SK-MEL-5 (cell line): ENCODE measurements at regions not wholly inside any gene's neighbourhood (a gene's known extent, or its start where the extent isn't known, plus 50 kb on each side); places are given as distances from the start of the nearest gene placed in this dataset.
"Not testable (repeated sequence)": the region's sequence is repeated elsewhere in the genome, so short reads cannot be mapped to it uniquely, and the experiment has no call there.

Experiments used
- DNase-seq: peaks from one replicate; pipeline ENCODE4 v3.0.0-alpha.2; 2016; ENCODE audit warnings: low read depth, low spot score
- in situ Hi-C: cut with HindIII; loops from 2 replicates; pipeline ENCODE4 v1.10.0; 2016; ENCODE audit warnings: low sequenced_read_pairs, high pct_unique_total_duplicates, low pct_unique_long_range_greater_than_20kb

GRCh38 chr12:14191612-14192011 is 173.9 kb upstream of the ATF7IP start:
- in situ Hi-C loops: no loop called here
- DNase-seq: no peak

GRCh38 chr12:14193639-14194038 is 171.8 kb upstream of the ATF7IP start:
- no peak for DNase-seq
- in situ Hi-C loops: no loop called here

- in situ Hi-C loops: no loop called here
Observed at GRCh38 chr12:14194572-14194971, 170.9 kb upstream of the ATF7IP start.

DNA sequence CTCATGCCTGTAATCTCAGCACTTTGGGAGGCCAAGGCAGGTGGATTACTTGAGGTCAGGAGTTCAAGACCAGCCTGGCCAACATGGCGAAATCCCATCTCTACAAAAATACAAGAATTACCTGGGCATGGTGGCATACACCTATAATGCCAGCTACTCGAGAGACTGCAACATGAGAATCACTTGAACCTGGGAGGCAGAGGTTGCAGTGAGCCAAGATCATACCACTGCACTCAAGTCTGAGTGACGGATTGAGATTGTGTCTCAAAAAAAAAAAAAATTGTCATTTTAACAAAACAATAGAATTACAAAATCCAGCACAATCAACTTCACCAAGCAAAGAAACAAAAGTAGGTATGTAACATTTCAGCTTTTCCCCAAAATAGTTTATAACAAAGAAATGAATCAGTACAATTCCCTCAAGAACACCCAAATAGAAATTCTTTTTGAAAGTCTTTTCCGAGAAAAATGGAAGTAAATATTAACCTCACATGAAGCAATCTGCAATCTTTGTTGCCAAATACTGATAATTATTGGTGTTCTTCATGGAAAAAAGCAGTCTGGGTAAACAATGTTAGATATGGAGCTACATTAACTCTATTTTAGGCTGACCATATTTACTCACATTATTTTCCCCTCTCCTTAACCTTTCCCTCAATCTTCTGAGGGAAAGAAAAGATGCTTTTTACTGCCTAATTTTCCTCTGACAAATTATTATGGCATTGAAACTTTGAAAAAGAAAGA is 165.9 kb upstream of the ATF7IP start:
- in situ Hi-C loops: no loop called here
- DNase-seq: no peak

More at GRCh38 chr12:14194572-14194971, 170.9 kb upstream of the ATF7IP start:
- no peak for DNase-seq

GRCh38 chr12:14200598-14200997 is 164.9 kb upstream of the ATF7IP start:
- in situ Hi-C loops: no loop called here
- DNase-seq: no peak

GRCh38 chr12:14201291-14201690 is 164.2 kb upstream of the ATF7IP start:
- in situ Hi-C loops: no loop called here

DNA sequence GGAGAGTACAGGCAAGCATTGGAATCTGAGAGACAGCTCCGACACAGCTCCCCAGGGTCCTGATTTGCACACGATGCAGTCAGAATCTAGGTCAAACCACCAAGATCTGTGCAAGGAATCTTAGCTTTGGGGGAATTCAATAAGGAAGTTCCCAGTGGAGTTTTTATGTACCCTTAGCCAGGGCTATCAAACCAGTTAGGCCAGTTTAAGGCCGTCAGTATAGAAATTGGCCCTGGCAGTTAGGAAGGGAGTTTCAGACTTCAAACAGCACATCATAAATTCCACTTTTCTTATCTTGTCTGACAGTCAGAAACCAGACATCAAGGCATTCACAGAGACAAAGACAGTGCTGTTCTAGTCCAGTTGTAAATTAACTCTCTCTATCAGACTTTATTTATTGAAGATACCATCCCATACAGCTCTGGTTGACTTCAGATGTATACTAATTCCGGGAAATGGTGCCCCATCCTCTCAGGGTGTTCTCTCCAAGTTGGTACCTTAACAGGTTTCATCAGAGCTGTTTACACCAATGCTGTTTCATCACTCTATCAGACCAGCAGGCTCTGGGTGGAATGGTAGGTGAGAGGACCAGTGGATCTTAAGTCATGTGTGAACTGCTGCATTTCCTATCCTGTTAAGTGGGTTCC is 157.5 kb upstream of the ATF7IP start:
- in situ Hi-C loops: no loop called here

More at GRCh38 chr12:14201291-14201690, 164.2 kb upstream of the ATF7IP start:
- no peak for DNase-seq

DNA sequence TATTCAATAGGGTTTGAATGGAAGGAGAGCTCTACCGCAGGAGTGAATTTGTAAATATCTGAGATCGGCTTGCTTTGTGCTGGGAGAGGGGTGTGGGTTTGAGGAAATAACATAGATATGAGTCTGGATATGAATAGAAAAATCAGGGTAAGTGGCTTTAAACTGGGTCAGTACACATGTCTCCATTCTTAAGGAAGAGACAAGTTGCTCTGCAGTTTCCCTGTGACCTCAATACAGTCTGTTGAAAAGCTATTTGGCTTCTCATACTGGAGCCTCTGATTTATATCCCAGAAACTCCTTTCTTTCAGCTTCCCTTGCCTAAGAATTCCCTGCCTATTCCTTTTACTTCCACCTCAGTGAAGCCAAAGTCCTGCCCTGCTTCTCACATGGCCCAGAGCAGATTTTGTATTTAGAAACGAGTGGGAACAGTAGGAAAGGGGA is 153.5 kb upstream of the ATF7IP start:
- in situ Hi-C loops: no loop called here
- no peak for DNase-seq

More for the DNA sequence above, 157.5 kb upstream of the ATF7IP start:
- DNase-seq: no peak

DNA sequence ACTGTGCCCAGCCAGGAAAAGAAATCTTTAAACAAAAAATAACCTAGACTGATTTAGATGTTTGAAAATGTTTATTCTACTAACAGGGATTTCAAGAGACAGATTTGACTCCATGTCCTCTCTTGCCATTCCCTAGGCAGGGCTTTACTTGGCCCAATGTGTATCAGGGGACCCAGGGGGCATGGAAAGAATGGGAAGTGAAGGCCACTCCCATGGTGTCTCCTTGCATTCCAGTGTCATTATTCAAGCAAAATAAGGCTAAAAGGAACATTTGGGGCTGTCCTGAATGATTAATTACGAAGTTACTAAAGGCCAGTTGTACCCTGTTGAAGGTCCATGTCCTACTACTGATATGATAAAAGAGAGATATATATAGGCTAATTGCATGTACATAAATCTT is 151.9 kb upstream of the ATF7IP start:
- DNase-seq: no peak
- in situ Hi-C loops: no loop called here

GRCh38 chr12:14214495-14214894 is 151.0 kb upstream of the ATF7IP start:
- in situ Hi-C loops: no loop called here
- DNase-seq: no peak

GRCh38 chr12:14215949-14216348 is 149.5 kb upstream of the ATF7IP start:
- in situ Hi-C loops, DNase-seq: not testable (repeated sequence)

DNA sequence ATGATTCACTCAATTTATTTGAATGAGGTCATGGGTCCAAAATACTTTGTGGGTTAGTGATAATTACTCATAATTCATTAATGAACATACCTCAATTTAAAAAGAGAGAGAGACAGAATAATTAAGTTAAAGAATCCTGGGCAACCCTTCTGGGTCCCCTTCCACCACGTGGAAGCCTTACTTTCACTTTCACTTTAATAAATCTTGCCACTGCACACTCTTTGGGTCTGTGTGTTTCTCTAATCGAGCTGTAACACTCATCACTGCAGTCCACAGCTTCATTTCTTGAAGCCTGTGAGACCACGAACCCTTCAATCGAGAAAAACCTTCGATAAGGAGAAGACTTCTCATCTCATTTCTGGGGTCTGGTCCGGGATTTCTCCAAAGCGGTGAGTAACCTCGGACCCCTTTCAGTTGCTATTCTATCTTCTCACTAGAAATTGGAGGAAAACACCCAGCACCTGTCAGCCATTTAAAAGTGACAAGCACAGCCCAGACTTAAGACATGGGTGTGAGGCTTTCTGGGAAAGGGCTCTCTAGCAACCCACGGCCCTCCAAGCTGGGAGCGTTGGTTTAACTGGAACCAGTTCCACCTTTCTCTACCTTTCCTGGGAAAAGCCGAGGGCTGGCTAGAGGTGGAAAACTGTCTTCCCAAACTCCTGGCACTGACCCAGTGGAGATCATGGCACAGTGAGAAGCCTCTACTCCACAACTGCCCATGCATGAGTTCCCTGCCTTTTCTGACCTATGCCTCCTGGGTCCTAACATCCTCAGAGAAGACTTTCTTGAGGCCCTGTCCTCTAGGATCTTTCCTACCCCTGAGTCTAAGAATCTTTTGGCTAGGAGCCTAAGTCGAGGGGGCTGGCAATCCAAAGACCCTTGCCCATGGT is 148.8 kb upstream of the ATF7IP start:
- DNase-seq: no peak

GRCh38 chr12:14219156-14219555 is 146.3 kb upstream of the ATF7IP start:
- in situ Hi-C loops: no loop called here
- no peak for DNase-seq

More for the DNA sequence above, 148.8 kb upstream of the ATF7IP start:
- in situ Hi-C loops: no loop called here

DNA sequence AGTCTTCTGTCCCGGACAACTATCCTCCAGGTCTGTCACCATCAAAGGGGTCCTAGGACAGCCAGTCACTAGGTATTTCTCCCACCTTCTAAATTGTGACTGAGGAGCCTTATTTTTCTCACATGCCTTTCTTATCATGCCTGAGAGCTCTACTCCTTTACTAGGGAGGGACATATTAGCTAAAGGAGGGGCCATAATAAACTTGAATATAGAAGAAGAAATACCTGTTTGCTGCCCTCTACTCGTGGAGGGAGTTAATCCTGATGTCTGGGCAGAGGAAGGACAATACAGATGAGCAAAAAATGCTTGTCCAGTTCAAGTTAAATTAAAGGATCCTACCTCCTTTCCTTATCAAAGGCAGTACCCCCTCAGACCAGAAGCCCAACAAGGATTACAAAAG is 145.8 kb upstream of the ATF7IP start:
- in situ Hi-C loops, DNase-seq: not testable (repeated sequence)

DNA sequence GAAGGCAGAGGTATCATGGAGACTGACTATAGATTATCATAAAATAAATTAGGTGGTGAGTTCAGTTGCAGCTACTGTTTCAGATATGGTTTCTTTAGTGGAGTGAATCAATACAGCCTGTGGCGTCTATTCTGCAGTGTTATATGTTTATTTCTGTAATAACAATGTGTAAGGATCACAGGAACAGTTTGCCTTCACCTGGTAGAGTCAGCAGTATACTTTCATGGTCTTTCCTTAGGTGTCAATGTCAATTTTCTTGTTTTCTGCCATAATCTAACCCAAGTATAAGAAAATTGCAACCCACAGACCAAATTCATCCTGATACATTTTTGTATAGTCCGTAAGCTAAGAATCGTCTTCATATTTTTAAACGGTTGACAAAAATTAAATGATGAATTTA is 140.4 kb upstream of the ATF7IP start:
- DNase-seq: no peak
- in situ Hi-C loops: no loop called here

GRCh38 chr12:14235176-14235575 is 130.3 kb upstream of the ATF7IP start:
- DNase-seq, in situ Hi-C loops: not testable (repeated sequence)

DNA sequence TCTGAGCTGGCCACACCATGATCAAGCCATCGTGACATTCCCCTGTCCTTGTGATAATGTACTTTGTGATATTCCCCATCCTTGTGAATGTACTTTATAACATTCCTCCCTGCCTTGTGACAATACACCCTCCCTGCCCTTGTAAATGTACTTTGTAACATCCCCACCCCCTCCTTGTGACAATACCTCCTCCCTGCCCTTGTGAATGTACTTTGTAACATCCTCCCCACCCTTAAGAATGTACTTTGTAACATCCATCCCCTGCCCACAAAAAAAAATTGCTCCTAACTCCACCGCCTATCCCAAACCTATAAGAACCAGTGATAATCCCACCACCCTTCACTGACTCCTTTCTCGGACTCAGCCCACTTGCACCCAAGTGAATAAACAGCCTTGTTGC is 128.8 kb upstream of the ATF7IP start:
- in situ Hi-C loops: not testable (repeated sequence)

DNA sequence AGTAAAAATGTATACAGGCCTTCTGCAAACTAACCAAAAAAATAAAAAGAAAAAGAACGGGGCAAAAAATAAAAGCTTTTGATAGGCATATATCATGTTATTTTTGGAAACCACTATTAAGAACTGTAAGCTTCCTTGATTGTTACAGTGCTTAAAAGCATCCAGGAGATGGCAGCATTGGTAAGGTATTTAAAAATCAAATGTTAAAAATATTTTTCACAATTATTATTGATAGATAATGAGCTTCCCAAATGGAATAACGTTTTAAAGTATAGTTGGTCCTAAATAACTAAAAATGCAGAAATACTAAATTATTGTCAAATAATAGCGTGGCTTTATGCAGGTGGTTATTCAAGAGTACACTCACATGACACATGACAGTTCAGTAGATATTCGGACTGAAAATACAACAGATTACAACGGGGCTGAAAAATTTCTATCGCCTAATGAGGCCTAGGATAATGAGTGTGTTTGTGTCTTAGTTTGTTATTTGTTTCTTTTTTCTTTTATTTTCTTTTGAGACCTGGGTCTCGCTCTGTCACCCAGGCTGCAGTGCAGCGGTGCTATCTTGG is 127.2 kb upstream of the ATF7IP start:
- peak; percentile 50 for DNase-seq
- in situ Hi-C loops: no loop called here

More for the DNA sequence above, 128.8 kb upstream of the ATF7IP start:
- DNase-seq: not testable (repeated sequence)
